IPS-11a (cell line): ENCODE measurements at regions not wholly inside any gene's neighbourhood (a gene's known extent, or its start where the extent isn't known, plus 50 kb on each side); places are given as distances from the start of the nearest gene placed in this dataset.

Source experiments
- H3K4me3 ChIP-seq: one replicate; pipeline ENCODE4 v1.5.1; 2013; ENCODE audit warnings: low read depth, low read length, control low read depth

GRCh38 chr6:41450581-41450980 is 95.6 kb upstream of the FOXP4 start:
- H3K4me3 ChIP-seq = no peak overlapping the region

- no peak overlapping the region for H3K4me3 ChIP-seq
Observed at GRCh38 chr6:41451039-41451438, 95.1 kb upstream of the FOXP4 start.

GRCh38 chr6:41451515-41452163 is 94.5 kb upstream of the FOXP4 start:
- H3K4me3 ChIP-seq = no peak overlapping the region

GRCh38 chr6:41452763-41453162 is 93.4 kb upstream of the FOXP4 start:
- H3K4me3 ChIP-seq = no peak overlapping the region

- H3K4me3 ChIP-seq = no peak overlapping the region
Observed at GRCh38 chr6:41453244-41453643, 92.9 kb upstream of the FOXP4 start.

GRCh38 chr6:41454189-41454789 is 91.9 kb upstream of the FOXP4 start:
- no peak overlapping the region for H3K4me3 ChIP-seq

- no peak overlapping the region for H3K4me3 ChIP-seq
Observed at GRCh38 chr6:41455410-41455809, 90.8 kb upstream of the FOXP4 start.

- no peak overlapping the region for H3K4me3 ChIP-seq
Observed at GRCh38 chr6:41455818-41456217, 90.4 kb upstream of the FOXP4 start.

GRCh38 chr6:41457303-41457670 is 88.9 kb upstream of the FOXP4 start:
- H3K4me3 ChIP-seq = no peak overlapping the region

GRCh38 chr6:41459738-41460137 is 86.4 kb upstream of the FOXP4 start:
- H3K4me3 ChIP-seq = no peak overlapping the region

- no peak overlapping the region for H3K4me3 ChIP-seq
Observed at GRCh38 chr6:41460742-41461336, 85.3 kb upstream of the FOXP4 start.

GRCh38 chr6:41462033-41462432 is 84.1 kb upstream of the FOXP4 start:
- H3K4me3 ChIP-seq = no peak overlapping the region

- no peak overlapping the region for H3K4me3 ChIP-seq
Observed at GRCh38 chr6:41463062-41463930, 82.9 kb upstream of the FOXP4 start.

GRCh38 chr6:41464019-41464418 is 82.2 kb upstream of the FOXP4 start:
- H3K4me3 ChIP-seq = no peak overlapping the region

- no peak overlapping the region for H3K4me3 ChIP-seq
Observed at GRCh38 chr6:41464481-41464880, 81.7 kb upstream of the FOXP4 start.

GRCh38 chr6:41466437-41466990 is 79.7 kb upstream of the FOXP4 start:
- H3K4me3 ChIP-seq = no peak overlapping the region

- H3K4me3 ChIP-seq = no peak overlapping the region
Observed at GRCh38 chr6:41467061-41467460, 79.1 kb upstream of the FOXP4 start.

GRCh38 chr6:41467627-41468404 is 78.4 kb upstream of the FOXP4 start:
- H3K4me3 ChIP-seq = no peak overlapping the region

GRCh38 chr6:41469156-41470028 is 76.8 kb upstream of the FOXP4 start:
- peak overlapping the region; percentile 14 for H3K4me3 ChIP-seq

GRCh38 chr6:41470029-41470330 is 76.2 kb upstream of the FOXP4 start:
- peak overlapping the region; percentile 14 for H3K4me3 ChIP-seq
